HG02852 (cell line): ENCODE measurements at regions not wholly inside any gene's neighbourhood (a gene's known extent, or its start where the extent isn't known, plus 50 kb on each side); places are given as distances from the start of the nearest gene placed in this dataset.
A peak's percentile ranks its signal among the peaks of the same experiment; 100 is the strongest.

Experiments
- ATAC-seq: cut with Tn5 transposase; IDR thresholded peaks from one replicate; pipeline ENCODE4 v1.9.1; 2021; ENCODE audit warnings: mild to moderate bottlenecking, moderate library complexity; ENCODE audit not compliant: unreplicated experiment

DNA sequence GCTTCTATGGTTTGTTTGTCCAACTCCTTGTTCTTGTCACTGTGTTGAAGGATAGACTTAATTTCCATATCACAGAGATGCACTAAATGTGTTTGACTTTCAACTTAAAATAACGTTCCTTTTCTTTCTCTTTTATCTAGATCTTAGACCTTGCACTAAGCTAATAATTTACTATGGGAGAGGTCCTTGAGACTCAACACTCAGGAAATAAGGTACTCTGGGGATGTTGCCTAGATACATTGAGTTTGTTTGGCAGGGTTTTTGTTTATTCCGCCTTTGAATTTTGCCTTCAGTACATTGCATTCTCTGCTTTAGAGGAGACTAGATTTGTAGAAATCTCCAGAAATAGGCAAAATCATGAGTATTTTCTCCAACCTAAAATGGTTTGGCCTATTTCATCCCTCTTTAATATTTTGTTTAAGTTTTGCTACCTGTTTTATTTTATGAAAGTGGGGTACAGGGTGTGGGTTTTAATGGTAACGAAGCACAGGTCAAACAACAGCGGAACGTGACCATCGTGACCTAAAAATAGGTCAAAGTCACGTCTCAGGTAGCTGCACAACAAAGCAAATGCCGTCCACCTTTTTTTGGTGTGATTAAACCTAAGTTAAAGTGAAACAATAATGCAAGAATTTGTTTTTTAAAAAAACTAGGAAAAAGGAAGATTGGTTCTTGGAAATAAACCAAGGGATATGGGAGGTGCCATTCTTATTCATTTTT lies 115.3 kb upstream of the CPSF6 start:
- no peak for ATAC-seq

- ATAC-seq = no peak
Observed at GRCh38 chr12:69129017-69129416, 110.4 kb upstream of the CPSF6 start.

GRCh38 chr12:69129564-69129963 lies 109.8 kb upstream of the CPSF6 start:
- ATAC-seq = no peak

DNA sequence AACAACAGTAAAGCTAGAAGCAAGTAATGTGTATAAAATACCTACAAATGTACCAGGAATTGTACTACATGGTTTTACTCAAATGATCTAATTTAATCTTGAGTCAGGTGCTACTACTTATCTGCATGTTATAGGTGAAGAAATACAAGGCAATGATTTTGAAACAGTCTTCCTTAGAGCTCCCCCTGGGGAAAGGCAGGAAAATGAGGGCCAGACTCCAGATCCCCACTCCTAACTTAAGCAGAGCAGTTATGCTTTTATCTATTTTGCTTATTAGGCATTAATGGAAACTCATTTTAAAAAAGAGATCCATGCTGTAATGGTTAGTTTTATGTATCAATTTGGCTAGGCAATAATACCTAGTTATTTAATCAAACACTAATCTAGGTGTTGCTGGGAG lies 109.3 kb upstream of the CPSF6 start:
- no peak for ATAC-seq

GRCh38 chr12:69131077-69131476 lies 108.3 kb upstream of the CPSF6 start:
- ATAC-seq = no peak

DNA sequence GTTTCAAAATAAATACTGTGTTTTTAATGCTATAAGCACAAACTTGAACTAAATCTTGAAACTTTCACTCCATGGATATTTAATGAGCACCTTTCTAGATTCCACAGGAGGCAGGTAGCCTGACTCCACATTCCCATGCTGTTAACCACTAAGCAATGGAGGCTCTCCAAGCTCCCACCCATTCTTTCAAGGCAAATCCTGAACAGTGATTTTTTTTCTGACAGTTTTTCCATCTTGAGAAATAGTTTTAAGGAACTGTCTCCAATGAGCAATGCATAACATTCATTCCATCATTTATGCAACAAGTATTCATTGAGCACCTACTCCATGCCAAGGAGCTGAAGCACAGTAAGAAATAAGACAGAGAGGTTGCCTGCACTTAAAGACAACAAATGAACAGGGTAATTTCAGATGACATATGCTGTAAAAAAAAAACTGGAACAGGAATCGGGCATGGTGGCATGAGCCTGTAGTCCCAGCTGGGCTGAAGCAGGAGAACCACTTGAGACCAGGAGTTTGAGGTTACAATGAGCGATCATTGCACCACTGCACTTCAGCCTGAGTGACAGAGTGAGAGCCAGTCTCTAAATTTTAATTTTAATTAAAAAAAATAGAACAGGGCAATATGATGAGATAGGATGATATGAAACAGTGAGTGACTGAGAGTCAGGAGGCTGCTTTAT lies 102.3 kb upstream of the CPSF6 start:
- ATAC-seq = no peak

DNA sequence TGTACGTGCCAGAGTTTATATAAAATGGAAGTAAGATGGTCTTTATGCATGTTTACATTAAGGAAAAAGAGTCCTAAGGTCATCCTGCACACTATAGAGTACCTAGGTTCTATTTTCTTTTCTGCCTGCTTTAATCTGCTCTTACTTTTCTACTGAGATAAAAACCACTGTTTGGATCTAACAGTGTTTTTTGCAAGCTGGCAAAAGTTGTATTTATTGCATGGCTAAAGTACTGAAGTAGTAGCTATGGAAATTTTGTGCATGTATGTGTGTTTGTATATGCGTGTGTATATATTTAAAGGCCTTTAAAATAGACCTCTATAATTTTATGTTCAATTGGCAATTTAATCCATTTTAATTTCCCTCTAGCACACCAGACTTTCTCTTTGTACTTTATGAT lies 98.3 kb upstream of the CPSF6 start:
- no peak for ATAC-seq

- ATAC-seq = no peak
Observed at GRCh38 chr12:69149270-69149669, 90.1 kb upstream of the CPSF6 start.

DNA sequence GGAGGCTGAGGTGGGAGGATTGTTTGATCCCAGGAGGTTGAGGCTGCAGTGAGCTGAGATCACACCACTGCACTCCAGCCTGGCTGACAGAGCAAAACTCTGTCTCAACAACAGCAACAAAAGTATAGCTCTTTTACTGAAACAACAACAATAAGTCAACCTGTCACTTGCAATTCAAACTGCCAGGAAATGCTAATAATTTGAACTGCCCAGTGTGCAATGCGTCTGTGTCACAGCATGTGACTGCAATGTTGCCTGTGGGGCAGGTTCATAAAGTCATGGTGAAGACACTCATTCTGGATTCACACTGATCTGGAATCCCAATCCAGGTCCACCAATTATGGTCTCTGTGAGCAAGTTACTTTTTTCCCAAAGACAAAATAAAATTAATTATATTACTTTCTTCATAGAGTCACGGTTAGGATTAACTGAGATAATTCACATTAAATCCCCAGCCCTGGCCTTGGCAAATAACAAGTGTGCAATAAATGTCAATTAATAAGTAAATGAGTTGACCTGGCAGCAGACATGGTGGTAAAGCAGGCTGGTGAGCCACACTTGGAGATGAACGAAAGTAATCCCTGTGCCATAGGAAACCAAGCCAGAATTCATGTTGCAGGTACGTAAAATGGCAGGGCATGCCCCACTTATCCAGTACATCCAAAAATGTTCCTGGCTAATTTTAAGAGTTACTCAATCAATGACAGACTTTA lies 89.1 kb upstream of the CPSF6 start:
- no peak for ATAC-seq

GRCh38 chr12:69150796-69151127 lies 88.6 kb upstream of the CPSF6 start:
- no peak for ATAC-seq

GRCh38 chr12:69151254-69151764 lies 88.1 kb upstream of the CPSF6 start:
- no peak for ATAC-seq

DNA sequence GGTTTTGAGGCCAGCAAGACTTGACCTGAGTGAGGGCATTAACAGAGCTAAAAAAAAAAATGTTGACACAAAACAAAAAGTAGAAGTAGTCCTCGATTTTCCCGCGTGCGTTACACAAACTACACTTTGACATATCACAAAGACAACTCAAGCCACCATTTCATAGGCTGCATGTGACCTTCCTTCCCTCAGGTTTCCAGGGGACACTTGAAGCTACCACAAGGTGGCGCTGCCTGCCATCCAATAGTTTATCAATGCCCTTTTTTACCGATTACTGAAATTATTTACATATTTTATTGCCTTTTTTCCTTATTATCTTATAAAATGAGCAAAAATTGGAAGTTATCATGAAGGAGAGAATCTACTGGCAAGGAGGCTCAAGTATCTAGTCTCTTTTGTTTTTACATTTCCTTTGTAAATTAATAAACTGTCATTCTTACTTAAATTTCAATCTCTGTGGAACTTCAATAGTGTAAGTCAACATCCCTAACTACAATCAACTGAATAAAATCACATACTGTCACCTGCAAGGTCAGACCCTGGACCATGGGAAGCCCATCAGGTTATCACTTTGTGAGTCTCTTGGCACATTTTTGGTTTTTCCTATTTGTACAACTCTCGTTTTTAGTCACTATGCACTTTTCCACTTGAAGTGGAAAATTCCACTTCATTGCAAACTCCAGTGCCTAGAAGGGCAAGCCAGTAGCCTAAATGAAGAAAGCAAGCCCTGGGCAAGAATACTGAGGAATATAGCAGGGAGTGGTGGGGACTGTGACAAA lies 84.6 kb upstream of the CPSF6 start:
- ATAC-seq = no peak

GRCh38 chr12:69157023-69157655 lies 82.2 kb upstream of the CPSF6 start:
- peak; percentile 91 for ATAC-seq

- peak; percentile 72 for ATAC-seq
Observed at GRCh38 chr12:69161829-69162228, 77.5 kb upstream of the CPSF6 start.

- ATAC-seq = no peak
Observed at GRCh38 chr12:69163681-69164362, 75.5 kb upstream of the CPSF6 start.

GRCh38 chr12:69167648-69168165 lies 71.7 kb upstream of the CPSF6 start:
- no peak for ATAC-seq

GRCh38 chr12:69168363-69168762 lies 71.0 kb upstream of the CPSF6 start:
- ATAC-seq = no peak

DNA sequence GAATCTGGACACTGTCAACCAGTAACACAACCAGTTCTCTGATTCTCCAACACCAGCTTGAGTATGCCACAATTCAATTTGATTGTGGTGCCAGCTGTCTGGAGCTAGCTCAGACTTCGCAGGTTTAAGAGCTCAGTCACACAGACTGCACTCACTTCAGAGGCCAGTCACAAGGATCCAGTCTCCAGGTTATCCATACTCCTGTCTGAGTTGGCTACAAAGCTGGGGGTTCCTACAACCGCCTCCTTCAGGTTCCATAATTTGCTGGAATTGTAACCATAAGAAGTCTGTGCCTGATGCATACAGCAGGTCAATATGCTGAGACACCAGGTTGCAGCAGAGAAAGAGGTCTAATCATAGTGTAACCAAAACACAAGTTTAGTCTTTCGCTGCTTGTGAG lies 70.5 kb upstream of the CPSF6 start:
- no peak for ATAC-seq

GRCh38 chr12:69170293-69170692 lies 69.1 kb upstream of the CPSF6 start:
- ATAC-seq = no peak

- ATAC-seq = no peak
Observed at GRCh38 chr12:69171881-69172280, 67.5 kb upstream of the CPSF6 start.
